Pancreas (tissue), 10 donors: ENCODE measurements at regions not wholly inside any gene's neighbourhood (a gene's known extent, or its start where the extent isn't known, plus 50 kb on each side); places are given as distances from the start of the nearest gene placed in this dataset.

Experiments used
- ATAC-seq, 4 donors: fragments of 200-7000 bp; cut with Tn5 transposase; one replicate each; pipeline versions ENCODE4 v1.8.0 to v1.9.1; 2020; ENCODE audit warnings: mild to moderate bottlenecking in 4 of 4, moderate library complexity in 4 of 4
- DNase-seq, 6 donors: peaks; one replicate each; pipeline ENCODE4 v3.0.0-alpha.2; 2020
- FAIRE-seq: peaks from 2 replicates; lab custom pipeline; 2012; peaks lifted over from hg19 to GRCh38; lab: Jason Lieb, UNC
- H3K27ac ChIP-seq, 4 donors: fragments of 200-600 bp; sonication (generic); 1 replicate in 3 of 4; 2 replicates in 1 of 4; pipeline versions ENCODE4 v1.5.0 to v1.8.0; 2020
- H3K27me3 ChIP-seq, 4 donors: fragments of 200-600 bp; one replicate each; pipeline ENCODE4 v1.8.0; 2021
- H3K36me3 ChIP-seq, 3 donors: fragments of 200-600 bp; sonication (generic) in 1 of 3; one replicate each; pipeline versions ENCODE4 v1.5.0 to v1.8.0; 2020 to 2021
- H3K4me1 ChIP-seq, 3 donors: fragments of 200-600 bp; one replicate each; pipeline ENCODE4 v1.8.0; 2021
- H3K4me3 ChIP-seq, 4 donors: fragments of 200-600 bp; sonication (generic) in 2 of 4; one replicate each; pipeline versions ENCODE4 v1.5.0 to v1.8.0; 2020 to 2021
- H3K9me3 ChIP-seq, 4 donors: fragments of 200-600 bp; one replicate each; pipeline ENCODE4 v1.8.0; 2021
- WGBS, 2 donors: extraction: QIAGEN DNeasy Blood & Tissue Kit; methylation state at CpG; one replicate each; pipeline ENCODE4 v1.1.7; 2013; 5-methylcytosine and 5-hydroxymethylcytosine counted together
- intact Hi-C, 3 donors: fragments of 100-400 bp; cut with DNase I; formaldehyde crosslinking; loops; one replicate each; pipeline versions ENCODE4 v1.11.1 to v1.14.2; 2022
- TF ChIP-seq, protein P1 (sequence below), 4 donors: fragments of 200-600 bp; sonication (generic) in 3 of 4; IDR thresholded peaks; one replicate each; pipeline versions ENCODE4 v1.5.0 to v1.8.0; 2021; ENCODE audit warnings: antibody characterized with exemption in 4 of 4
- donor health status: healthy with polysubstance abuse.
- donor health status: DM: no; HTN: no; CAD: no; lungs with moderate emphysema.
- donor health status: DM: no; HTN: no; CAD: no.
- donor health status: control.
- donor health status: control.
- donor health status: Bipolar disorder and iron deficiency.
- donor health status: DM: yes; HTN: yes; CAD: no.
- donor health status: DM: no; HTN: no; CAD: no.
- donor health status: DM: no; HTN: no; CAD: no.
- donor health status: DM: yes; HTN: yes; CAD: no.

DNA sequence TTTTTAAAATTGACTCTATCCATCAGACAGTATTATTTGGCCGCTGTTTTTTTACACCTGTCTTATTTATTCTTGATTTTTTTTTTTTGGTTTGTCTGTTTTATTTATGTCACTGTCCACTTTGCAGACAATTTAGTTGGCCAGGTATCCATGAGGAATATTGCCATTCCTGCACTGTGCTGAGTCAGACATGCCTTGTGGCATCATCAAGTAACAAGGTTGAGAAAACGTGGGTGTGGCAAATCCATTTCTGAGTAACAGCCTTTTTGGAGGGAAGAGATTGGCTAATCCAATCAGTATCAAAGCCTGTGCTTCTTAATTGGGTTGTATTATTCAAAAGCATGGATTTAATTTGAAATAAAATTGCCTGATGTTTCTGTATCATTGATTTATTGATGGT, 463.1 kb downstream of the USP25 start:
- intact Hi-C loops, result no loop called here
- Histone ChIP-seq H3K4me1 (peaks cover 0 to 5% (median 0%) of the 10 kb centered on the region in 3 donors), H3K27ac (no peak overlapping the region), H3K9me3 (no peaks in the 10 kb centered on the region), H3K4me3 (no peak overlapping the region), H3K27me3 (no peaks in the 10 kb centered on the region), H3K36me3 (no peaks in the 10 kb centered on the region)
- TF ChIP-seq, protein P1, sequence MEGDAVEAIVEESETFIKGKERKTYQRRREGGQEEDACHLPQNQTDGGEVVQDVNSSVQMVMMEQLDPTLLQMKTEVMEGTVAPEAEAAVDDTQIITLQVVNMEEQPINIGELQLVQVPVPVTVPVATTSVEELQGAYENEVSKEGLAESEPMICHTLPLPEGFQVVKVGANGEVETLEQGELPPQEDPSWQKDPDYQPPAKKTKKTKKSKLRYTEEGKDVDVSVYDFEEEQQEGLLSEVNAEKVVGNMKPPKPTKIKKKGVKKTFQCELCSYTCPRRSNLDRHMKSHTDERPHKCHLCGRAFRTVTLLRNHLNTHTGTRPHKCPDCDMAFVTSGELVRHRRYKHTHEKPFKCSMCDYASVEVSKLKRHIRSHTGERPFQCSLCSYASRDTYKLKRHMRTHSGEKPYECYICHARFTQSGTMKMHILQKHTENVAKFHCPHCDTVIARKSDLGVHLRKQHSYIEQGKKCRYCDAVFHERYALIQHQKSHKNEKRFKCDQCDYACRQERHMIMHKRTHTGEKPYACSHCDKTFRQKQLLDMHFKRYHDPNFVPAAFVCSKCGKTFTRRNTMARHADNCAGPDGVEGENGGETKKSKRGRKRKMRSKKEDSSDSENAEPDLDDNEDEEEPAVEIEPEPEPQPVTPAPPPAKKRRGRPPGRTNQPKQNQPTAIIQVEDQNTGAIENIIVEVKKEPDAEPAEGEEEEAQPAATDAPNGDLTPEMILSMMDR (IDR thresholded peaks at IDR 0.05), result no peak
- no peak for ATAC-seq
- WGBS, 2 donors, result 82 to 91% methylated on average over 2 of the region's 2 CpGs
- DNase-seq, result no peak
- no peak for FAIRE-seq

DNA sequence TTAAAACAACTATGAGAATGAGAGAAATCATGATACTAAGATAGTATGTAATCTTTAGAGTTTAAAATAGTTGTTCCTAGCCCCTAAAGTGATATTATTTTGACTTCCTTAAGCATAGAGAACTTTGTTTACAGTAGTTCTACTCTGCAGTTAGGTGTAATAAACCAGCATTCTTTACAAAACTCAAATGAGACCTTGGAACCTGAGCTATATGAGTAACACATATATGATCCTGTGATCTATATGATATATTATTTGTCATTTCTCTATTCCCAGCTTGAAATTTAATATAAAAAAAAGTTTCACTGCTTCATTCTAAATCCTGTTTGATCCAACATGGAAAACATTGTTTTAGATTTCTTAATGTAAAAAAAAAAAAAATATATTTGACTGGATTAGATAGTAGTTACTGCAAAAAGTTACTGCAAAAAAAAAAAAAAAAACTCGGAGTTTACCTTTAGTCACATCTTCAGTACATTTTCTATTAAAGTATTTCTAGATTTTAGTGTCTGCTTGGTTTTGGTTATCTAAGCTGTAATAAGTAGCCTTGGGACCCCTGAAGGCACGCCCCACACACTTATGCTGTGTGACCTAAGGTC, 463.8 kb downstream of the USP25 start:
- Histone ChIP-seq H3K36me3 (no peaks in the 10 kb centered on the region), H3K4me3 (no peak overlapping the region), H3K4me1 (peaks cover 0 to 5% (median 0%) of the 10 kb centered on the region in 3 donors), H3K27me3 (no peaks in the 10 kb centered on the region), H3K27ac (no peak overlapping the region), H3K9me3 (no peaks in the 10 kb centered on the region)
- ATAC-seq (no peak), FAIRE-seq (no peak), DNase-seq (no peak)
- WGBS, 2 donors, result 56% methylated on average over 2 of the region's 2 CpGs
- intact Hi-C loops, result no loop called here
- TF ChIP-seq, protein P1 (IDR thresholded peaks at IDR 0.05), result no peak

DNA sequence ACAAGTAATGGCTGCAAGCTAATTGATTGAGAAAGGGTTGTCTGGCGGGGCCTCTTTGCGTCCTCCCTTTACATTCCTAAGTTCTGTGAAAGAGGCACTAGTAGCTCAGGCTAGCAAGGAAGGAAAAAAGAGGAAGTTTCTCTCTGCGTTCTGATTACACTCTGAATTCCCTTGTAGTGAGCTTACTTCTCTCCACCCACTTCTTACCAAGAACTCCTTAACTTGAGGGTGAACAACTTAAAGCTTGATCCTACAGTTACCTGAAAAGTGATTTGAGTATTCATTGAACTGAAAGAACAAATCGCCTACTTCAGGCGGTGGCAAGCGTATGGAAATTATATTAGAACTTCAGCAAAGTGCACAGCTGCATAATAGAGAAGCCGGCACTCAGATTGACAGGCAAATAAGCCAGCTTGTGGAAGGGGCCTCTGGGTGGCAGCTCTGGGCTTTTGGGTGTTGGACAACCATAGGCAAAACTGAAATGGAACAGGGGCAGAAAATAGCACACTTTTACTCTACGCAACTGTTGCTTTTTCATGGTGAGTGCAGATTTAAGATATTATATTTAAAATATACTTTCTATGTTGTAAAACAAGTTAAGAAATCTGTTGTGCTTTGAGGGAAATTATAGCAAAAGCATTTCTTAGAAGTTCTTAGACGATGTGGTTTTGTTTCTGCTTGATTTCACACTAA, 464.5 kb downstream of the USP25 start:
- 33 to 34% methylated on average over 9 of the region's 9 CpGs for WGBS, 2 donors
- intact Hi-C loops, result no loop called here

DNA sequence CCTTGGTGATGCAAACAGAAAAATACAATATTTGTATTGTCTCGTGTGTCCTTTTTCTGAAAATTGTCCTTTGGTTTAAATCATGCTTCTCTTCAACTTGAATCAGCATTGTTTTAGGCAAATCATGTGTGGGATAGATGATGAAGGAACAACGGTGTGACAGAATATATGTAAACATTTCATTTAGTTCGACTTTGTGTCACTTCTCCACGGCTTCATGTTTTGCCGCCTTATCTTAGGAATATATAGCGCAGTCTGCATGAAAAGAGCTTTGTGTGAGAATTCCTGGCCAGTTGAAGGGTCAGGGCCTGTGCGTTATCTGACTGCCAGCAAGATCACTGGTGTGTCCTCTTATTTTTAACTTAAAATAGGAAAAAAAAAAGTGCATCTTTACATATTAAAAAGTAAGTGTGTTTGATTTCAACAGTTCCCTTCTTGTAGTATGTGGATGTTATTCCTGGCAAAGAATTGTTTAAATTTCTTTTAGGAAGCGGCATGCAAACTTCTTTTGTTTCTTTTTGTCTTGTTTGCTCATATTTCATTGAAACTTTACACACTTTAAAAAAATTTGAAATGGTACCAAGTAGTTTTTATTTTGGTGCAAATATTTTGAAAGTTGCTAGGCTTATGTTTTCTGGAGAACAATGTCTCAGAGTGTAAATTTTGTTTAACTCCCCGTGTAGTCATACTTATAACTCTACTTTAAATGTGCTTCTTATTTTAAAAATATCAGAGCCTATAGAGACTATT, 465.2 kb downstream of the USP25 start:
- DNase-seq, result no peak
- H3K4me3 ChIP-seq, result peak overlapping the region in 1 of 4 donors; percentile 1
- no peak for FAIRE-seq

More for the DNA sequence above, 464.5 kb downstream of the USP25 start:
- no peaks in the 10 kb centered on the region for H3K27me3 ChIP-seq
- H3K9me3 ChIP-seq, result no peaks in the 10 kb centered on the region
- DNase-seq (peak in 2 of 6 donors; percentile 18 to 22), ATAC-seq (peak; percentile 17 to 87 (median 78)), FAIRE-seq (no peak)
- H3K36me3 ChIP-seq, result no peaks in the 10 kb centered on the region
- peaks cover 0 to 5% (median 0%) of the 10 kb centered on the region in 3 donors for H3K4me1 ChIP-seq
- TF ChIP-seq, protein P1 (IDR thresholded peaks at IDR 0.05), result no peak
- H3K4me3 ChIP-seq, result peak overlapping the region in 1 of 4 donors; percentile 1
- H3K27ac ChIP-seq, result peak overlapping the region in 1 of 4 donors; percentile 46

More for the DNA sequence above, 465.2 kb downstream of the USP25 start:
- H3K36me3 ChIP-seq, result no peaks in the 10 kb centered on the region
- H3K9me3 ChIP-seq, result no peaks in the 10 kb centered on the region
- peaks cover 0 to 5% (median 0%) of the 10 kb centered on the region in 3 donors for H3K4me1 ChIP-seq
- TF ChIP-seq, protein P1 (IDR thresholded peaks at IDR 0.05), result no peak
- ATAC-seq, result peak in 2 of 4 donors; percentile 31 to 43
- H3K27me3 ChIP-seq, result no peaks in the 10 kb centered on the region
- intact Hi-C loops, result no loop called here
- H3K27ac ChIP-seq, result peak overlapping the region in 1 of 4 donors; percentile 46
- WGBS, 2 donors, result 42% methylated on average over 9 of the region's 9 CpGs
